ENCODE measurements at regions not wholly inside any gene's neighbourhood (a gene's known extent, or its start where the extent isn't known, plus 50 kb on each side); places are given as distances from the start of the nearest gene placed in this dataset.

- TF ChIP-seq, protein P1, sequence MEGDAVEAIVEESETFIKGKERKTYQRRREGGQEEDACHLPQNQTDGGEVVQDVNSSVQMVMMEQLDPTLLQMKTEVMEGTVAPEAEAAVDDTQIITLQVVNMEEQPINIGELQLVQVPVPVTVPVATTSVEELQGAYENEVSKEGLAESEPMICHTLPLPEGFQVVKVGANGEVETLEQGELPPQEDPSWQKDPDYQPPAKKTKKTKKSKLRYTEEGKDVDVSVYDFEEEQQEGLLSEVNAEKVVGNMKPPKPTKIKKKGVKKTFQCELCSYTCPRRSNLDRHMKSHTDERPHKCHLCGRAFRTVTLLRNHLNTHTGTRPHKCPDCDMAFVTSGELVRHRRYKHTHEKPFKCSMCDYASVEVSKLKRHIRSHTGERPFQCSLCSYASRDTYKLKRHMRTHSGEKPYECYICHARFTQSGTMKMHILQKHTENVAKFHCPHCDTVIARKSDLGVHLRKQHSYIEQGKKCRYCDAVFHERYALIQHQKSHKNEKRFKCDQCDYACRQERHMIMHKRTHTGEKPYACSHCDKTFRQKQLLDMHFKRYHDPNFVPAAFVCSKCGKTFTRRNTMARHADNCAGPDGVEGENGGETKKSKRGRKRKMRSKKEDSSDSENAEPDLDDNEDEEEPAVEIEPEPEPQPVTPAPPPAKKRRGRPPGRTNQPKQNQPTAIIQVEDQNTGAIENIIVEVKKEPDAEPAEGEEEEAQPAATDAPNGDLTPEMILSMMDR (conservative IDR thresholded peaks at IDR 0.05; ENCODE audit: low read depth, low read length), result no peak
- TF ChIP-seq, protein P2, sequence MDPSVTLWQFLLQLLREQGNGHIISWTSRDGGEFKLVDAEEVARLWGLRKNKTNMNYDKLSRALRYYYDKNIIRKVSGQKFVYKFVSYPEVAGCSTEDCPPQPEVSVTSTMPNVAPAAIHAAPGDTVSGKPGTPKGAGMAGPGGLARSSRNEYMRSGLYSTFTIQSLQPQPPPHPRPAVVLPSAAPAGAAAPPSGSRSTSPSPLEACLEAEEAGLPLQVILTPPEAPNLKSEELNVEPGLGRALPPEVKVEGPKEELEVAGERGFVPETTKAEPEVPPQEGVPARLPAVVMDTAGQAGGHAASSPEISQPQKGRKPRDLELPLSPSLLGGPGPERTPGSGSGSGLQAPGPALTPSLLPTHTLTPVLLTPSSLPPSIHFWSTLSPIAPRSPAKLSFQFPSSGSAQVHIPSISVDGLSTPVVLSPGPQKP (IDR thresholded peaks at IDR 0.05; ENCODE audit: borderline replicate concordance, low read depth, low read length), result no peak
- TF ChIP-seq POLR2A (IDR thresholded peaks at IDR 0.05; ENCODE audit: low read depth, low read length) (no peak), SMC3 (IDR thresholded peaks at IDR 0.05; ENCODE audit: low read depth, low read length) (no peak), RAD21 (IDR thresholded peaks at IDR 0.05; ENCODE audit: low read length) (no peak), NFE2L2 (IDR thresholded peaks at IDR 0.05; ENCODE audit: low read depth, low read length) (no peak), RCOR1 (IDR thresholded peaks at IDR 0.05; ENCODE audit: insufficient replicate concordance, low read length) (no peak), FOS (IDR thresholded peaks at IDR 0.05; ENCODE audit: low read depth, low read length) (no peak), CEBPB (IDR thresholded peaks at IDR 0.05; ENCODE audit: low read depth, low read length) (no peak), CHD1 (IDR thresholded peaks at IDR 0.05; ENCODE audit: low read depth, low read length) (no peak)
- TF ChIP-seq, protein P3, sequence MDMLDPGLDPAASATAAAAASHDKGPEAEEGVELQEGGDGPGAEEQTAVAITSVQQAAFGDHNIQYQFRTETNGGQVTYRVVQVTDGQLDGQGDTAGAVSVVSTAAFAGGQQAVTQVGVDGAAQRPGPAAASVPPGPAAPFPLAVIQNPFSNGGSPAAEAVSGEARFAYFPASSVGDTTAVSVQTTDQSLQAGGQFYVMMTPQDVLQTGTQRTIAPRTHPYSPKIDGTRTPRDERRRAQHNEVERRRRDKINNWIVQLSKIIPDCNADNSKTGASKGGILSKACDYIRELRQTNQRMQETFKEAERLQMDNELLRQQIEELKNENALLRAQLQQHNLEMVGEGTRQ (IDR thresholded peaks at IDR 0.05; ENCODE audit: low read depth, low read length), result no peak
Observed at GRCh38 chr6:131412960-131413830, 159.8 kb upstream of the ARG1 start.
